ENCODE measurements at regions not wholly inside any gene's neighbourhood (a gene's known extent, or its start where the extent isn't known, plus 50 kb on each side); places are given as distances from the start of the nearest gene placed in this dataset.

GRCh38 chr3:180239939-180240338 lies 203.2 kb upstream of the PEX5L start:
- no peaks in the 10 kb centered on the region; the same call in 1 of the 2 replicates for H3K36me3 ChIP-seq (ENCODE audit: insufficient read depth)
- Mint-ChIP-seq H3K4me1 (no peaks in the 10 kb centered on the region), H3K27ac (no peak overlapping the region), H3K27me3 (ENCODE audit: insufficient read depth, low read depth, poor library complexity) (peaks cover 2% of the 10 kb centered on the region), H3K36me3 (ENCODE audit: low read depth) (peaks cover 21% of the 10 kb centered on the region; the same call in 2 of the 3 replicates), H3K4me3 (no peak overlapping the region), H3K9me3 (peaks cover 20% of the 10 kb centered on the region)
- no peak overlapping the region for H3K4me2 ChIP-seq
- no peaks in the 10 kb centered on the region for H3K79me2 ChIP-seq (replicated peaks; ENCODE audit: insufficient read depth)
- no peak for ATAC-seq
- H3K4me3 ChIP-seq: no peak overlapping the region
- no peak overlapping the region for H2AFZ ChIP-seq
- no peak for DNase-seq (ENCODE audit: low spot score)
- no peaks in the 10 kb centered on the region for H4K20me1 ChIP-seq (replicated peaks; ENCODE audit: insufficient read depth)
- peaks cover 12% of the 10 kb centered on the region; the same call in 1 of the 2 replicates for H3K9me2 ChIP-seq (ENCODE audit: insufficient read depth)
- no peaks in the 10 kb centered on the region for H3K4me1 ChIP-seq (ENCODE audit: insufficient read depth)
- no peak overlapping the region for H3K27ac ChIP-seq (ENCODE audit: low read depth)
- H3F3A ChIP-seq (replicated peaks; ENCODE audit: low read depth): no peaks in the 10 kb centered on the region
- no peaks in the 10 kb centered on the region for H3K27me3 ChIP-seq (ENCODE audit: insufficient read depth)
- TF ChIP-seq STAT1 (IDR thresholded peaks at IDR 0.05; ENCODE audit: unreplicated experiment): no peak
- TF ChIP-seq EZH2 (IDR thresholded peaks at IDR 0.05; ENCODE audit: low read depth, unreplicated experiment): no peak
- no peak for TF ChIP-seq EZH2phosphoT487 (IDR thresholded peaks at IDR 0.05; ENCODE audit: unreplicated experiment)
- TF ChIP-seq POLR2AphosphoS5 (IDR thresholded peaks at IDR 0.05; ENCODE audit: low read depth): no peak

- Histone ChIP-seq H3K36me3 (ENCODE audit: insufficient read depth) (no peaks in the 10 kb centered on the region), H3K4me2 (peak overlapping the region; percentile 22), H3K79me2 (replicated peaks; ENCODE audit: insufficient read depth) (no peaks in the 10 kb centered on the region), H3K27me3 (ENCODE audit: insufficient read depth) (no peaks in the 10 kb centered on the region), H4K20me1 (replicated peaks; ENCODE audit: insufficient read depth) (no peaks in the 10 kb centered on the region), H3K4me3 (no peak overlapping the region), H3K4me1 (ENCODE audit: insufficient read depth) (peaks cover 22% of the 10 kb centered on the region), H3K27ac (ENCODE audit: low read depth) (no peak overlapping the region), H2AFZ (no peak overlapping the region), H3F3A (replicated peaks; ENCODE audit: low read depth) (no peaks in the 10 kb centered on the region), H3K9me2 (ENCODE audit: insufficient read depth) (peaks cover 9% of the 10 kb centered on the region; the same call in 1 of the 2 replicates)
- no peak overlapping the region for H3K4me3 Mint-ChIP-seq
- H3K27ac Mint-ChIP-seq: no peak overlapping the region
- H3K9me3 Mint-ChIP-seq: peaks cover 4% of the 10 kb centered on the region; the same call in 1 of the 3 replicates
- H3K36me3 Mint-ChIP-seq (ENCODE audit: low read depth): peaks cover 8% of the 10 kb centered on the region; the same call in 2 of the 3 replicates
- DNase-seq (ENCODE audit: low spot score): peak; percentile 45
- 0 out of 2 replicates have a peak, but pooled peaks have one; percentile 11 for TF ChIP-seq ZNF462 (CRISPR knock-in tag; IDR thresholded peaks at IDR 0.05)
- TF ChIP-seq CTCF (conservative IDR thresholded peaks at IDR 0.05; ENCODE audit: low read depth in 2 of 2): no peak
- TF ChIP-seq CREB1 (CRISPR knock-in tag; IDR thresholded peaks at IDR 0.05; ENCODE audit: low read depth): no peak
- no peak for TF ChIP-seq ETS1 (IDR thresholded peaks at IDR 0.05)
- peaks cover 13% of the 10 kb centered on the region for H3K4me1 Mint-ChIP-seq
- H3K27me3 Mint-ChIP-seq (ENCODE audit: insufficient read depth, low read depth, poor library complexity): peaks cover 2% of the 10 kb centered on the region
- peak; percentile 72 for ATAC-seq
These were observed 210.0 kb upstream of the PEX5L start for GRCh38 chr3:180246688-180247195.

Data from GM23338 (cell line).